GM18508 (cell line): ENCODE measurements at regions not wholly inside any gene's neighbourhood (a gene's known extent, or its start where the extent isn't known, plus 50 kb on each side); places are given as distances from the start of the nearest gene placed in this dataset.
"Not testable (repeated sequence)": the region's sequence is repeated elsewhere in the genome, so short reads cannot be mapped to it uniquely, and the experiment has no call there.

ENCODE experiments used
- ATAC-seq: cut with Tn5 transposase; IDR thresholded peaks from one replicate; pipeline ENCODE4 v1.9.1; 2021; ENCODE audit warnings: moderate number of reproducible peaks; ENCODE audit not compliant: insufficient read depth, unreplicated experiment

DNA sequence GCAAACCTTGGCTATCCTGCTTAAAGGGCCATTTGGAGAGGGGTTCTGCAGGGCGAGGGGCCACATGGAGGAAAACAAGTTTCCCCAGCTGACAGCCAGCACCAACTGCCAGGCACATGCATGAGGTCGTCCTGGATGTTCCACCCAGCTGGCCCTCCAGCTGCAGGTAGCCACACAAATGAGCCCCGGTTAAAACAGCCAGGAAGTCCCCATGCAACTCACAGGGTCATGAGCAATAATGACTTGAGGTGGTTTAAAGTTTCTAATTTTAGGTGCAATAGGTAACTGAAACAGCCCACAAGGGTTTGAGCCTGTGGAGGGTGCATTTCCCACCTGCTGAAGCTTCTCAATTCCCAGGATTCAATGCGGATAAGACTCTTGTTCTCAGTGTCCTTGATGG, 160.8 kb upstream of the CCZ1B start:
- not testable (repeated sequence) for ATAC-seq

DNA sequence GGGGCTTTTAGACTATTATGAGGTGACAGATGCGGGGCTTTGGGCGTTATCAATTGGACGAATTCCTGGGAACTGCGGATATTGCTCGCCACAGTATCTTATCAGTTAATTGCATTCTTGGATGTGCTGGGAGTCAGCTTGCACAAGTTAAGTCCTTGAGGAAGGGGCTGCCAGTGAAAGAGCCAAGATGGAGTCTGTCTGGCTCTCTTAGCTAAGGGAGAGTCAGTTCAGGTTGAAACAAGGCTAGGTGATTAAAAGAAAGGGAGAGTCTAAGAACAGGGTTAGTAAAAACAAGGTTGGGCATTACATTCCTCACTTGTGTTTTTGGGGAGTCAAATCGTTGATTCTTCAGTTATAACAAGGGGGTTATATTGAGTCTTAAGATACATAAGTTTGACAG, 162.5 kb upstream of the CCZ1B start:
- not testable (repeated sequence) for ATAC-seq

DNA sequence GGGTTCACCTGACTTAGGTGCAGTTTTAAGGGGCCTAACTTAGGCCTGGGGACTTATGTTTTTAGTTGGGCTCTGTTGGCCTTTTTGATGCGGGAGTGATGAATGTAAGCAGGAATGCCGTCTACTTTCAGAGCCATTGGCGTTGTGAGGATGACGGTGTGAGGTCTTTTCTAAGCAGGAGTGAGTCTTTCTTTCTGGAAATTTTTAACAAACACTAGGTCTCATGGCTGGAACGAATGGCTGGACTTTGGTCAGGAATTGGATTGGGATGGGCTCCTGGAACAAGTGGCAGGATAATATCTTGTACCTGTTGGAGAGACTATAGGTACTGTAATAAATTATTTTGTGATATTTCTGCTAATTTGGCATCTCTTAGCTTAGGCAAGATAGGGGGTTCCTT, 163.9 kb upstream of the CCZ1B start:
- ATAC-seq: not testable (repeated sequence)

DNA sequence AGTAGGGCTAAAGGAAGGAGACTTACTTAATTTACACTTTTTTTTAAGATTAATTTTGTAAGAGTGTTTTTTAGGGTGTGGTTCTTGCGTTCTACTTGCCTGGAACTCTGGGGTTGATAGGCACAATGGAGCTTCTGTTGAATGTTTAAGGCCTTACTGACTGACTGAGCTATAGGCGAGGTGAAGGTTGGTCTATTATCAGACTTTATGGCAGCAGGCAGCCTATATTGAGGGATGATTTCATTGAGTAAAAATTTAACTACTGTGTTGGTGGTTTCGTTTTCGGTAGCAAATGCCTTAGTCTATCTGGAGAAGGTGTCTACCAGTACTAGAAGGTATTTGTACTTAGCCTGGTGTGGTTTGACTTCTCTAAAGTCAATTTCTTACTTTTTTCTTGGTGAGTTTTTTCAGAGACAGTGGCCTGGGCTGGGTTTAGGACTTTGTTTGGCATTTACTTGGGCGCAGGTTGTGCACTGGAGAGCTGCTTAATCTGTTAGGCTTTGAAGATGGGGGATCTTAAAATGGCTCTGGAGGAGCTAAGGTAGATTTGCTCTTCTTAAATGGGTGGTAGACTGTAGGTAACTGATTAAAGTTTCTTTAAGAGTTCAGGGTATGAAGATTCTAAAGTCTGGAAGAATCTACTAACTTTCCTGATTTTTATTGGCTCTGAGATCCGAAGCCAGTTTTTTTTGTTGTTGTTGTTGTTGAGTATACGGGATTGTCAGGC, 164.5 kb upstream of the CCZ1B start:
- ATAC-seq: not testable (repeated sequence)

DNA sequence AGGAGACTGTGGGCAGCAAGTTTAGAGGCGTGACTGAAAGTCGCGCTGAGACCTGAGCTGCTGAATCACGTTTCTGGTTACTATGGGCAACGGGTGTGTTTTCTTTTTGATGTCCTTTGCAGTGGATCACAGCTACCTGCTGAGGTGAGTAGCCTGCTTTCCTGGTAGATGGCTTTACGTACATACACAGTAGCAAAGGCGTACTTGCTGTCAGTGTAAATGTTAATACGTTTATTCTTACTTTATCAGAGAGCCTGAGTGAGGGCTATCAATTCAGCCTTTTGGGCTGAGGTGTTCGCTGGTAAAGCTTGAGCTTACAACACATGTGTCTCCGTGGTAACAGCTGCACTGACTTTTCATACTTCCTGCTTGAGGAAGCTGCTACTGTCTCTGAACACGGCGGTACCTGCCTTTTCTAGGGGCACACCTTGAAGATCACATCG, 165.1 kb upstream of the CCZ1B start:
- not testable (repeated sequence) for ATAC-seq

DNA sequence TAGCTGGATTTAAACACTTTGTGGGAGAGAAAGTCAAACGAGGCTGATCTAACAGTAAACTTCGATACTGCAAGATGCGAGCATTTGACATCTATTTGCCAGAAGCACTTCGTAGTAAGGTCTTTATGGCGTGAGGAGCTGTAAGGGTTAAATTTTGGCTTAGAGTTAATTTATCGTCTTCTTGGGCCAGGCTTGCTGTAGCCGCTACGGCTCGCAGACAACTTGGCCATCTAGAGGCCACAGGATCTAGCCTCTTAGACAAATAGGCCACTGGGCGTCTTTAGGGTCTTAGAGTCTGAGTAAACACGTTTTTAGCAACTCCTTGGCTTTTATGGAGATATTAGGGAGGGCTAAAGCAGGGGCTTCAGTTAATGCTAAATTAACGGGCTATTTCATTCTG, 165.6 kb upstream of the CCZ1B start:
- not testable (repeated sequence) for ATAC-seq

DNA sequence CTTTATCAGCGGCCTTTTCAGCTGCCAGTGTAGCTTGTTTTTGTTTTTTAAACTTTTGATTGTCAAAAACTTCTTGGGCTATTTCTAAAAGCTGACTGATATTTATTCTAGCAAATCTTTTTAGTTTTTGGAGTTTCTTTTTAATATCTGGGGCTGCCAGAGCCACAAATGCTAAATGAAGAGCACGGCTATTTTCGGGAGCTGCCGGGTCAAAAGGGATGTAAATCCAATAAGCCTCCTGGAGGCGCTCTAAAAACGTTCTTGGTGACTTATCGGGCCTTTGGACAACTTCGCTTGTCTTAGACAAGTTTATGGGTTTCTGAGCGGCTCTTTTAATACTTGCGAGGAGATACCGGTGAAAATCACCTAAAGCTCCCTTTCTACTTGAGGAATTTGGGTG, 166.1 kb upstream of the CCZ1B start:
- not testable (repeated sequence) for ATAC-seq

DNA sequence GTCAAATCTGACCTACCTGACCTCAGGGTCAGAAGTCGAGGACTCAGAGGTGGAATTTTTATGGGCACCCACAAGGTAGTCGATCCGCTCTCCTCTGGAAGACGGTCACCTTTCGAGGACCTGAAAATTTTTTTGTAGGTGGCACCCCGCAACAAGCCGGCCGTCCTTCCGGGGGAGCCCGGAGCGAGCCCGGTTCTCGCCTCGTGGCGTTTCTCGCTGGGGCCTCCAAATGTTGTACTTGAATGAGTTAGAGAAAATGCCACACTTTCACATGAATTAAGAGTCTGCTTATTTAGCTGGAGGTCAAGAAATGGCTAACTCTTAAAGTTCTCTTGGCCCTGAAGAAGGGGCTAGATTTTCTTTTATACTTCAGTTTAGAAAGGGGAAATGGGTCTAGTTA, 169.0 kb upstream of the CCZ1B start:
- ATAC-seq: not testable (repeated sequence)

DNA sequence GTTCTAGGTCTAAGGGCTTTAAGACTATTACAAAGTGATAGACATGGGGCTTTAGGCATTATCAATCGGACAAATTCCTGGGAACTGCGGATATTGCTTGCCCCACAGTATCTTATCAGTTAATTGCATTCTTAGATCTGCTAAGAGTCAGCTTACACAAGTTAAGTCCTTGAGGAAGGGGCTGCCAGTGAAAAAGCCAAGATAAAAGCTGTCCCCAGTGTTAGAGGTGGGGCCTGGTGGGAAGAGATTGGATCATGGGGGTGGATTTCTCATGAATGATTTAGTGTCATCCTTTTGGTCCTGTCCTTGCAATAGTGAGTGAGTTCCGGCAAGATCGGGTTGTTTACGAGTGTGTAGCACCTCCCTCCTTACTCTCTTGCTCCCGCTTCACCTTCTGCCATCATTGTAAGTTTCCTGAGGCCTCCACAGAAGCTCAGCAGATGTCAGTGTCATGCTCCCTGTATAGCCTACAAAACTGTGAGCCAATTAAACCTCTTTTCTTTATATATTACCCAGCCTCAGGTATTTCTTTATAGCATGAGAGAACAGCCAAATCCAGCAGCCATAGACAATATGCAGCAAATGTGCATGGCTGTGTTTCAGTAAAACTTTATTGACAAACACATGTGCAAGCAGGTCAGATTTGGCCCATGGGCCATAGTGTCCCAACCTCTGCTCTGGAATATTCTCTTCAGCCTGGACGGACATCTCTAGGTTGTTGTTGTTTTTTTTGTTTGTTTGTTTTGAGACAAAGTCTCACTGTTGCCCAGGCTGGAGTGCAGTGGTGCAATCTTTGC, 169.6 kb upstream of the CCZ1B start:
- ATAC-seq: not testable (repeated sequence)

DNA sequence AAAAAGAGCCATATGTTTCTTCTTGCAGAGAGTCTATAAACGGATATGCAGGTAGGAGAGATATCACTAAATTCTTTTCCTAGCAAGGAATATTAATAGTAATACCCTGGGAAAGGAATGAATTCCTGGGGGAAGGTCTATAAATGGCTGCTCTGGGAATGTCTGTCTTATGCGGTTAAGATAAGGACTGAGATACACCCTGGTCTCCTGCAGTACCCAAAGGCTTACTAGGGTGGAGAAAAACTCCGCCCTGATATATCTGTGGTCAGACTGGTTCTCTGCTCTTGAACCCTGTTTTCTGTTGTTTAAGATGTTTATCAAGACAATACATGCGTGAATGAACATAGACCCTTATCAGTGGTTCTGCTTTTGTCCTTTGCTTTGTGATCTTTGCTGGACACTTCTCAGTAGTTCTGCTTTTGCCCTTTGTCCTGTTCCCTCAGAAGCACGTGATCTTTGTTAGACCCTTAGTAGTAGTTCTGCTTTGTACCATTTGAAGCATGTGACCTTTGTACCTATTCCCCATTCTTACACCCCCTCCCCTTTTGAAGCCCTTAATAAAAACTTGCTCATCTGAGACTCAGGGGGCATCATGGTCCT, 173.1 kb upstream of the CCZ1B start:
- not testable (repeated sequence) for ATAC-seq

DNA sequence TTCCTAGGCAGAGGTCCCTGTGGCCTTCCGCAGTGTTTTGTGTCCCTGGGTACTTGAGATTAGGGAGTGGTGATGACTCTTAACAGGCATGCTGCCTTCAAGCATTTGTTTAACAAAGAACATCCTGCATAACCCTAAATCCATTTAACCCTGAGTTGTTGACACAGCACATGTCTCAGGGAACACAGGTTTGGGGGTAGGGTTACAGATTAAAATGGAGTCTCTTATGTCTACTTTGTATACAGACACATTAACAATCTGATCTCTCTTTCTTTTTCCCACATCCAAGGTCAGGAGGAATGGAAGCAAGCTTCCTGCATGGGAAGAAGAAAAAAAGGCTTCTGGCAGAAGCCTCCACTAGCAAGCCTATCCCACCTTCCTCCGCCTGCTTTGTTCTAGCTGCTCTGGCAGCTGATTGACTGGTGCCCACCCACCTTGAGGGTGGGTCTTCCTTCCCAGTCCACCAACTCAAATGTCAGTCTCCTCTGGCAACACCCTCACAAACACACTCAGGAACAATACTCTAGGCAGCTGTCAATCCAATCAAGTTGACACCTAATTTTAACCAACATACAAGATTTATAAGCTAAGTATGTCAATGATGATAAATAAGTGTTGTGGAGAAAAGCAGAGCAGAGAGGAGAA, 176.5 kb upstream of the CCZ1B start:
- no peak for ATAC-seq

DNA sequence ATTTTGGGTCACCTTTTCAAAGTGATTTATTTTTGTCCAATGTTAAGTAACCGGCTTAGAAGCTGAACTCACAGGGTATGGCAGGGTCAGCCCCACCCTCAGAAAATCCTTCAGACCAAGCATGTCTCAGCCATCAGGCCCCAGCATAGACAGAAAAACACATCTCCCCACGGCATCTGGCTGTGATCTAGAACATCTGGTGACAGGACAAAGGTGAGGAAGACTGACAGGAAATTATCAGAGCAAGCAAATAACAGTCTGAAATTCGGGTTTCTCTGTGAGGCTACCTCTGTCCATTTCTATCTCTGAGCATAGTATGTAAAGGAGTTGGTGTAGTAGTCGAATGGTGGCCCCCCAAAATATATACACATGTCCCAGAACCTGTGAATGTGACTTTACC, 177.0 kb upstream of the C1GALT1 start:
- ATAC-seq: no peak

DNA sequence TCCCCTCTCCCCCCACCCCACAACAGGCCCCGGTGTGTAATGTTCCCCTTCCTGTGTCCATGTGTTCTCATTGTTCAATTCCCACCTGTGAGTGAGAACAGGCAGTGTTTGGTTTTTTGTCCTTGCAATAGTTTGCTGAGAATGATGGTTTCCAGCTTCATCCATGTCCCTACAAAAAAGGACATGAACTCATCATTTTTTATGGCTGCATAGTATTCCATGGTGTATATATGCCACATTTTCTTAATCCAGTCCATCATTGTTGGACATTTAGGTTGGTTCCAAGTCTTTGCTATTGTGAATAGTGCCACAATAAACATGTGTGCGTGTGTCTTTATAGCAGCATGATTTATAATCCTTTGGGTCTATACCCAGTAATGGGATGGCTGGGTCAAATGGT, 176.4 kb upstream of the C1GALT1 start:
- ATAC-seq: not testable (repeated sequence)

DNA sequence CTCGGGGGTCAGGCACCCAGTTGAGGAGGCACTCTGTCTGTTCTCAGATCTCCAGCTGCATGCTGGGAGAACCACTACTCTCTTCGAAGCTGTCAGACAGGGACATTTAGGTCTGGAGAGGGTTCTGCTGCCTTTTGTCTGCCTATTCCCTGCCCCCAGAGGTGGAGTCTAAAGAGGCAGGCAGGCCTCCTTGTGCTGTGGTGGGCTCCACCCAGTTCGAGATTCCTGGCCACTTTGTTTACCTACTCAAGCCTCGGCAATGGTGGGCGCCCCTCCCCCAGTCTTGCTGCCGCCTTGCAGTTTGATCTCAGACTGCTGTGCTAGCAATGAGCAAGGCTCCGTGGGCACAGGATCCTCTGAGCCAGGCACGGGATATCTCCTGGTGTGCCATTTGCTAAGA, 171.1 kb upstream of the C1GALT1 start:
- not testable (repeated sequence) for ATAC-seq

DNA sequence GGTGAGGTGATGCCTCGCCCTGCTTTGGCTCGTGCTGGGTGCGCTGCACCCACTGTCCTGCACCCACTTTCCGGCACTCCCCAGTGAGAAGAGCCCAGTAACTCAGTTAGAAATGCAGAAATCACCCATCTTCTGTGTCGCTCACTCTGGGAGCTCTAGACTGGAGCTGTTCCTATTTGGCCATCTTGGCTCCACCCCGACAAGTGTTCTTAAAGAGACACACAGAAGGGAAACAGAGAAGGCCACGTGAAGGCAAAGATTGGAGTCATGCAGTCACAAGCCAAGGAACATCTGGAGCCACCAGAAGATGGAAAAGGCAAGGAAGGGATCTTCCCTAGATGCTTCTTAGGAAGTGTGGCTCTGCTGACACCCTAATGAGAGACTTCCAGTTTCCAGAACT, 170.6 kb upstream of the C1GALT1 start:
- ATAC-seq: not testable (repeated sequence)

DNA sequence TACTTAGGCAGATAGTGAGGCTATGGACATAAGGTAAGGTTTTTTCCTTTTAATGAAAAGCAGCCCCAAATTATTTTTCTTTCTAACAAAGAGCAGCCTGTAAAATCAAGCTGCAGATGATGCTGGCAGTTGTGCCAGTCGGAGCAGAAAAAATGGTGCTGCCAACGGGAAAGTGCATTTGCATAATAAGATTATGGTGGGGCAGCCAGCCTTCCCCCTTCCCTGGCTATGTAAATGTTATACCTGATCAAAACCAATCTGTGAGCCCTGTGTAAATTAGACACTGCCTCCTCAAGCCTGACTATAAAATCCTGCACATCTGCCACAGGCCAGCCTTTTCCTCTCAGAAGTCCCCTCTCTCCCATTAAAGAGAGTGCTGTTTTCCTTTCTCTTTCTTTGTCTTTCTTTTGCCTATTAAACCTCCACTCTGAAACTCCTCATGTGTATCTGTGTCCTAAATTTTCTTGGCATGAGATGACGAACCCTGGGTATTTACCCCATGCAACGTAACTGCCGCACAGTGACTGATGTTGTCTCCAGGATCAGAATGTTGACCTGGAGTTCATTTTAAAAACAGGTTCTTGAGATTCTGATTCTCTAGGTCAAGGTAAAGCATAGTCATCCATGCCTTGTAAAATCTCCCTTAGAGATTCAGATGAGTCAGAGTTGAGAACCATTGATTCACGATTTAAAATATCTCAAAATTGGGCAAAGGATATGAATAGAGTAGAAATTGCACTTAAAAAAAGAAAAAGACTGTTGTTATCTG, 167.3 kb upstream of the C1GALT1 start:
- no peak for ATAC-seq

DNA sequence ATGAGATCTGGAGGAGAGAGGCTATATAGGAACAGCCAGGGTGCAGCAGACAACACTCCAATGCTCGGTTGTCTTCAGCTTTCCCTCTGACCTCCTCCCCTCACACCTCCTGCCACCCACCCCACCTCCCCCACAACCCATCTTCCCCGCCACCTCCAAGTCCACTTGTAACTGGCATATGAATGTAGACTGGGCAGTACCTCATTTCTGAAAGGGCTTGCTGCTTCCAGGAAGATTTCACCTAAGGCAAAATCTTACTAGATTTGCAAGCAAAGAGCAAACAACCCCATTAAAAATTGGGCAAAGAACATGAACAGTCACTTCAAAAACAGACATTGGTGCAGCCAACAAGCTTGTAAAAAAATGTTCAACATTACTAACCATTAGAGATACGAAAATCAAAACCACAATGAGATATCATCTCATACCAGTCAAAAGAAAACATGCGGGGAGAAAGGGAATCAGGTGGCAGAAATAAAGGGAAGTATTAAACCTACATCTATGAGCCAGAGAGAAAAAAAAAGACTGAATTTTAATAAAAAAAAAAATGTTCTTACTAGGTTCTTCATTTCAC, 164.6 kb upstream of the C1GALT1 start:
- no peak for ATAC-seq

DNA sequence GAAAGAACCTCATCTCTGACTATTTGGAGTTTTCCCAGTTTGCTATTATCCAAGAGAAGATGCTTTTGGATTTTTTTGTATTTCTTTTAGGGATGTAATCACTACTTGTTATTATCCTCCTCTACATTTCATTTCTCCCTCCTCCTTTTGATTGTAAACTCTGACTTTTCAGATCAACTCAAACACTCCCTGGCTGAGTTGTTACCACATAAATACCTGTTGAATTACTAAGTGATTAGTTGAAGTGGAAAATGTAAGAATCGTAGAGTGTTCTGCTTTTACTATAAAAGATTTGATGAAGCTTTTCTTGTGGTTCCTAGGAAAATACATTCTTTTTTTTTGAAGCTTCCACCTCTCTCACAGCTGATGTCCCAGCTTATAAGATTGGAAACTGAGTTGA, 164.1 kb upstream of the C1GALT1 start:
- ATAC-seq: no peak

DNA sequence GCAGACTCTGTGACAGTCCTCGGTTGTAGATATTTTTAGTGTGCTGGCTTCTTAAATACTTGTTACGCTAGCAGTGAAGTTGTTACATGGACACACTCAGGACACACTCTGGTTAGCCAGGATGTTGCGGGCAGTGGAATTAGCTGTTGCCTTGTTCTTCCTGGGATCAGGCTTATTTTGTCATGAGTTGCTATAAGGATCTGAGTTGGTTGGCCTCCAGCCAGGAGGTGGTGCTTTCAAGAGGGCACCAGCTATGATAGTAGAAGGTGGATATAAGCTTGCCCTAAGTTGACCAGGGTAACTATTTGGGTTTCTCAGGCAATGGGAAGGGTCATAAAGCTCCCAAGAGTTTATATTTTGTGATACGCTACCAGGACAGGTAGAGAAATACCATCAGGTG, 150.1 kb upstream of the C1GALT1 start:
- no peak for ATAC-seq

DNA sequence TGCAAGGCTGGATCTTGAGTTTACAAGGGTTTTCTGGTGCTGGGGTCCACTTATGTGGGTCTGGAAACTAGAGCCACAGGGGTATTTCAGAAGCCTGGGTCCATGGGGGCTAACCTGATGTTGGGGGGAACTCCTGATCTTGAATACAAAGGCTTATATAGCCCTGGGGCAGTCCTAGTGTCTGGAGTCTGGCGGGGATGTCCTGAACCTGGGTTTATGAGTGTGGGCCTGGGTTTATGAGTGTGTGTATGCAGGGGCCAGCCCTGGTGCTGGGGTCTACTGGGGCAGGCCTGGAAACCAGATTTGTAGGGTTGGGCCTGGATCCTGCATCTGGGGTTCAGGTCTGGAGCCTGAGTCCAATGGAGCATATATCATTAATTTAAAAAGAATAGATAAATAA, 146.5 kb upstream of the C1GALT1 start:
- no peak for ATAC-seq
